ENCODE measurements at regions not wholly inside any gene's neighbourhood (a gene's known extent, or its start where the extent isn't known, plus 50 kb on each side); places are given as distances from the start of the nearest gene placed in this dataset.

DNA sequence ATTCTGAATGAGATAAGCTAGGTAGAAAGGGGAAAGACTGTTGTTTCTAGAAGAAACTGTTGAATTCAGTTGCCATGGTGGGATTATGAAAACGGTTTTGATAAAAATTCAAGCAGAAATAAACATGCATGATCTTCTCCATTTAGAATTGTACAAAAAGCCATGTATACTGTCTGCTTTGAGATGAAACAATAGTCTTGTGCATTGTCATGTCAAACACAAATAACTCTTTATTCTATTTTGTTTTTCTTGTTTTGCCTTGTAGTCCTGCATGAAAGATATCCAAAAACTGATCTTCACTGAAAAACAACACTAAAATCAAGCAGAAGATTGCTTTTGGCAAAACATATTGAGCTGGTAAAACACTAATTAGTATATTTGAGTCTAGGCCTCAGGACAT lies 659.9 kb downstream of the LTN1 start:
- Histone ChIP-seq H3K27me3 (ENCODE audit: insufficient read depth, low read depth, severe bottlenecking) (peaks cover 52% of the 10 kb centered on the region), H3K27ac (no peak overlapping the region), H3K9me3 (ENCODE audit: severe bottlenecking) (no peaks in the 10 kb centered on the region), H3K4me3 (ENCODE audit: low read depth, low read length) (no peak overlapping the region), H3K36me3 (no peaks in the 10 kb centered on the region)
- DNase-seq: no peak
- TF ChIP-seq, protein P1, sequence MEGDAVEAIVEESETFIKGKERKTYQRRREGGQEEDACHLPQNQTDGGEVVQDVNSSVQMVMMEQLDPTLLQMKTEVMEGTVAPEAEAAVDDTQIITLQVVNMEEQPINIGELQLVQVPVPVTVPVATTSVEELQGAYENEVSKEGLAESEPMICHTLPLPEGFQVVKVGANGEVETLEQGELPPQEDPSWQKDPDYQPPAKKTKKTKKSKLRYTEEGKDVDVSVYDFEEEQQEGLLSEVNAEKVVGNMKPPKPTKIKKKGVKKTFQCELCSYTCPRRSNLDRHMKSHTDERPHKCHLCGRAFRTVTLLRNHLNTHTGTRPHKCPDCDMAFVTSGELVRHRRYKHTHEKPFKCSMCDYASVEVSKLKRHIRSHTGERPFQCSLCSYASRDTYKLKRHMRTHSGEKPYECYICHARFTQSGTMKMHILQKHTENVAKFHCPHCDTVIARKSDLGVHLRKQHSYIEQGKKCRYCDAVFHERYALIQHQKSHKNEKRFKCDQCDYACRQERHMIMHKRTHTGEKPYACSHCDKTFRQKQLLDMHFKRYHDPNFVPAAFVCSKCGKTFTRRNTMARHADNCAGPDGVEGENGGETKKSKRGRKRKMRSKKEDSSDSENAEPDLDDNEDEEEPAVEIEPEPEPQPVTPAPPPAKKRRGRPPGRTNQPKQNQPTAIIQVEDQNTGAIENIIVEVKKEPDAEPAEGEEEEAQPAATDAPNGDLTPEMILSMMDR (IDR thresholded peaks at IDR 0.05; ENCODE audit: low read depth, low read length): no peak

DNA sequence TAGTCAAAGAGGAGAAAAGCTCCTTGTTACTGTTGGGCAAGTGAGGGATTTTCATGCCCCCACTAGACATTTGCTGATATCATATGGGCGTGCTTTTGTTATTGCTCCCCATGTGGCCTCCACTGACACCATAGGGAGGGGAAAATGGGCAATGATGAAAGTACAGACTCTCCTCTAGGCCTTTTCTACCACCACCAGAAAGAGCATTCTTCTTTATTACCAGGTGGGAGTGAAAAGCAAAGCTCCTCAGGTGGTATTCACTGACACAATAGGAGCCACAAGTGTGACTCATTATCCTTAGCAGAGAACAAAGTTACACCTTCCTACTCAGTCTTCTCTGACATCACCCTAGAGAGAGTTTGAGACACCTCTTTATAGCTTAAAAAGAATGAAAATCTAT lies 667.1 kb downstream of the LTN1 start:
- TF ChIP-seq, protein P1 (IDR thresholded peaks at IDR 0.05; ENCODE audit: low read depth, low read length): no peak
- H3K36me3 ChIP-seq: no peaks in the 10 kb centered on the region
- no peak for DNase-seq
- H3K27ac ChIP-seq: no peak overlapping the region
- H3K9me3 ChIP-seq (ENCODE audit: severe bottlenecking): peaks cover 7% of the 10 kb centered on the region
- no peak overlapping the region for H3K4me3 ChIP-seq (ENCODE audit: low read depth, low read length)
- H3K27me3 ChIP-seq (ENCODE audit: insufficient read depth, low read depth, severe bottlenecking): peaks cover 46% of the 10 kb centered on the region

DNA sequence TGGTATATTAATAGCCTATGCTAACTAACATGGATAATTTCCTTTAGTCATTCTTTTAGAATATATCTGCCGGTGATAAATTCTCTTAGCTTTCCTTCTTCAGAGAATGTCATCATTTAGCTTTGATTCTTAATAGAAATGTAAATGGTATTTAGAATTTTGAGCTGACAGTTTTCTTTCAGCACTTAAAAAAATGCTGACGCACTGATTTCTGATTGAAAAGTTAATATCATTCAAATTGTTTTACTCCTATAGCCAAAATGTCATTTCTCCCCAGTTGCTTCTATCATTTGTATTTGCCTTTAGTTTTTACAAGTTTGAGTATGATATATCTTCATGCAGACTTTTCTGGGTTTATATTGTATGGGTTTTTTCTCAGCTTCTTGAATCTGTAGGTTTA lies 668.0 kb downstream of the LTN1 start:
- TF ChIP-seq, protein P1 (IDR thresholded peaks at IDR 0.05; ENCODE audit: low read depth, low read length): no peak
- no peak overlapping the region for H3K4me3 ChIP-seq (ENCODE audit: low read depth, low read length)
- H3K27me3 ChIP-seq (ENCODE audit: insufficient read depth, low read depth, severe bottlenecking): peaks cover 49% of the 10 kb centered on the region
- H3K9me3 ChIP-seq (ENCODE audit: severe bottlenecking): peaks cover 7% of the 10 kb centered on the region
- no peak overlapping the region for H3K27ac ChIP-seq
- H3K36me3 ChIP-seq: no peaks in the 10 kb centered on the region
- no peak for DNase-seq

DNA sequence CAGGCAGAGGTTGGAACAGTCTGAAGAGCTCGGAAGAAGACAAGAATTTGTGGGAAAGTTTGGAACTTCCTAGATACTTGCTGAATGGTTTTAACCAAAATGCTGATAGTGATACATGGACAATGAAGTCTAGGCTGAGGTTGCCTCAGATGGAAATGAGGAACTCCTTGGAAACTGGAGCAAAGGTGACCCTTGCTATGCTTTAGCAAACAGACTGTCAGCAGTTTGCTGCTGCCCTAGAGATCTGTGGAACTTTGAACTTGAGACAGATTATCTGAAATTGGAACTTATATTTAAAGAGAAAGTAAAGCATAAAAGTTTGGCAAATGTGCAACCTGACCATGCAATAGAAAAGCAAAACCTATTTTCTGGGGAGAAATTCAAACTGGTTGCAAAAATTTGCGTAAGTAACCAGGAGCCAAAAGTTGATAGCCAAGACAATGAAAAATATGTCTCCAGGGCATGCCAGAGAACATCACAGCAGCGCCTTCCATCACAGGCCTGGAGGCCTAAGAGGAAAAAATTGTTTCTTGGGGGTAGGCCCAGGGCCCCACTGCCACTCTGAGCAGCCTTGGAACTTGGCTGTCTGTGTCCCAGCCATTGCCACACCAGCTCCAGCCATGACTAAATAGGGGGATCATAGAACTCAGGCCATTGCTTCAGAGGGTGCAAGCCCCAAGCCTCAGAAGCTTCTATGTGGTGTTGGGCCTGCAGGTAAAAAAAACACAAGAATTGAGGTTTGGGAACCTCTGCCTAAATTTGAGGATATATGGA lies 675.3 kb downstream of the LTN1 start:
- H3K27ac ChIP-seq: no peak overlapping the region
- peaks cover 2% of the 10 kb centered on the region for H3K9me3 ChIP-seq (ENCODE audit: severe bottlenecking)
- peaks cover 45% of the 10 kb centered on the region for H3K27me3 ChIP-seq (ENCODE audit: insufficient read depth, low read depth, severe bottlenecking)
- no peak overlapping the region for H3K4me3 ChIP-seq (ENCODE audit: low read depth, low read length)
- DNase-seq: no peak
- no peaks in the 10 kb centered on the region for H3K36me3 ChIP-seq
- TF ChIP-seq, protein P1 (IDR thresholded peaks at IDR 0.05; ENCODE audit: low read depth, low read length): no peak

DNA sequence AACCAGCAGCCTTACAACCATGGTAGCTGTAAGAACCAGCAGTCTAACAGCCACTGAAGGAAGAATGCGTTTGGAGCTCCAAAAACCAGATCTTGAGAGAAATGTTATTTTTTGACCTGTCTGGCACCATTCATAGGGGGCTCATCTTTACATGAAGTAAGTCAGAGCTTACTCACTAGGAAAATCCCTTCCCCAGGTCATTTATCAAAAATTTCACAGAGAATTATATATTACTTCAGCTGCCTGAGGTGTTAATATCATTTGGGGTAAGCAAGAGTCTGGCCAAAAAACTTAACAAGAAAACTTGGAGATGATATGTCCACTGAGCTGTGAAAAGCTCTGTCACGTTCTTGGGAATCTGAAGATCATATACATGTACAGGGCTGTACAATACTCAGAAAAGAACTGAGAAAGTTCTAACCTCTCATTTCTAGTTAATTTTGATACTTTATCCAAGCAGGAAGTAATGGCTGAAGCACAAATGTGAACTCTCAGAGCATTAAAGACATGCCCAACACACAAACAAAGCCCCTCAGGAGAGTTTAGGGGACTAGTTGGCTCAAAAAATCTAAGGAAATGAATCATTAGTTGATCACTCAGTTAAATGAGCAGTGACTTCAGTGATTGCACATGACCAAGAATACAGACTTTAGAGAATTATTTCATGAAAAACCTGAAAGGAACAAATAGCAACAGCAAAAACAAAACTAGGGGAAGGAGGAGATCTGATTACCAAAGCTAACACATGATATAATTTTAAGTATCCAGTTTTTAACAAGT lies 681.1 kb downstream of the LTN1 start:
- H3K27me3 ChIP-seq (ENCODE audit: insufficient read depth, low read depth, severe bottlenecking): peaks cover 53% of the 10 kb centered on the region
- H3K9me3 ChIP-seq (ENCODE audit: severe bottlenecking): no peaks in the 10 kb centered on the region
- no peaks in the 10 kb centered on the region for H3K36me3 ChIP-seq
- DNase-seq: no peak
- H3K4me3 ChIP-seq (ENCODE audit: low read depth, low read length): no peak overlapping the region
- H3K27ac ChIP-seq: no peak overlapping the region
- TF ChIP-seq, protein P1 (IDR thresholded peaks at IDR 0.05; ENCODE audit: low read depth, low read length): no peak
